Amniotic stem cell (primary cell): ENCODE measurements at regions not wholly inside any gene's neighbourhood (a gene's known extent, or its start where the extent isn't known, plus 50 kb on each side); places are given as distances from the start of the nearest gene placed in this dataset.
"Not testable (repeated sequence)": the region's sequence is repeated elsewhere in the genome, so short reads cannot be mapped to it uniquely, and the experiment has no call there.

Source experiments
- DNase-seq: peaks from one replicate; lab custom pipeline; 2025; lab: John Stamatoyannopoulos, UW

GRCh38 chr5:19064094-19064493 is 923.9 kb downstream of the CDH18 start:
- no peak for DNase-seq

GRCh38 chr5:19067741-19068140 is 920.3 kb downstream of the CDH18 start:
- no peak for DNase-seq

GRCh38 chr5:19098434-19098833 is 889.6 kb downstream of the CDH18 start:
- DNase-seq, result no peak

- DNase-seq, result no peak
These were observed 888.8 kb downstream of the CDH18 start for GRCh38 chr5:19099195-19099594.

GRCh38 chr5:19104948-19105347 is 883.1 kb downstream of the CDH18 start:
- DNase-seq, result no peak

GRCh38 chr5:19122923-19123322 is 865.1 kb downstream of the CDH18 start:
- DNase-seq, result no peak

- DNase-seq, result no peak
These were observed 861.9 kb downstream of the CDH18 start for GRCh38 chr5:19125956-19126713.

GRCh38 chr5:19140276-19140675 is 847.7 kb downstream of the CDH18 start:
- no peak for DNase-seq

- DNase-seq, result not testable (repeated sequence)
These were observed 846.0 kb downstream of the CDH18 start for GRCh38 chr5:19141937-19142524.

- DNase-seq, result not testable (repeated sequence)
These were observed 845.1 kb downstream of the CDH18 start for GRCh38 chr5:19142713-19143414.

- DNase-seq, result no peak
These were observed 844.1 kb downstream of the CDH18 start for GRCh38 chr5:19143935-19144334.

- no peak for DNase-seq
These were observed 818.6 kb downstream of the CDH18 start for GRCh38 chr5:19169426-19169825.

- no peak for DNase-seq
These were observed 815.0 kb downstream of the CDH18 start for GRCh38 chr5:19172926-19173470.

- no peak for DNase-seq
These were observed 812.0 kb downstream of the CDH18 start for GRCh38 chr5:19175776-19176570.

- DNase-seq, result no peak
These were observed 808.4 kb downstream of the CDH18 start for GRCh38 chr5:19179571-19179970.

- no peak for DNase-seq
These were observed 798.8 kb downstream of the CDH18 start for GRCh38 chr5:19189176-19189575.

- DNase-seq, result no peak
These were observed 794.4 kb downstream of the CDH18 start for GRCh38 chr5:19193631-19194030.

GRCh38 chr5:19196631-19197030 is 791.4 kb downstream of the CDH18 start:
- DNase-seq, result no peak

GRCh38 chr5:19200251-19200650 is 787.7 kb downstream of the CDH18 start:
- DNase-seq, result no peak

GRCh38 chr5:19208397-19208796 is 779.6 kb downstream of the CDH18 start:
- no peak for DNase-seq

- DNase-seq, result no peak
These were observed 777.1 kb downstream of the CDH18 start for GRCh38 chr5:19210886-19211285.
